ENCODE measurements at regions not wholly inside any gene's neighbourhood (a gene's known extent, or its start where the extent isn't known, plus 50 kb on each side); places are given as distances from the start of the nearest gene placed in this dataset.

DNA sequence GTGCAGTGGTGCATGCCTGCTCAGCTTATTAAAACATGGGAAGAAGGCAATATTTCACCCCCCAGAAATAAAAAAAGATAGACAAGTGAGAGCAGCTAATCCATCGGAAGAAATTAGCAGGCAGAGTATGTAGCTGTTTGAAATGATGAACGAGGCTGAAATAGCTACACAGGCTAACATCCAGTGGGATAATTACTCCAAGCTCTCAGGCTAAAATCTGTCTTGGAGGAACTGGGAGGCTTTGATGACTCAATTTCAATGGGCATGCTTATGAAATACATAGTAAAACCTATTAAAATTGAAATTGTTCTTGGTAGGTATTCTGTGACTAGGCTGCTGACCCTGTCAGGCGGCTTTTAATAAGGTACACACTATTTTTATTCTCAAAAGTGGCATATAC lies 84.1 kb upstream of the RRP15 start:
- H3K79me1 ChIP-seq (ENCODE audit: insufficient read depth, low read depth, low read length, poor library complexity, severe bottlenecking), result no peaks in the 10 kb centered on the region
- TF ChIP-seq, protein P1, sequence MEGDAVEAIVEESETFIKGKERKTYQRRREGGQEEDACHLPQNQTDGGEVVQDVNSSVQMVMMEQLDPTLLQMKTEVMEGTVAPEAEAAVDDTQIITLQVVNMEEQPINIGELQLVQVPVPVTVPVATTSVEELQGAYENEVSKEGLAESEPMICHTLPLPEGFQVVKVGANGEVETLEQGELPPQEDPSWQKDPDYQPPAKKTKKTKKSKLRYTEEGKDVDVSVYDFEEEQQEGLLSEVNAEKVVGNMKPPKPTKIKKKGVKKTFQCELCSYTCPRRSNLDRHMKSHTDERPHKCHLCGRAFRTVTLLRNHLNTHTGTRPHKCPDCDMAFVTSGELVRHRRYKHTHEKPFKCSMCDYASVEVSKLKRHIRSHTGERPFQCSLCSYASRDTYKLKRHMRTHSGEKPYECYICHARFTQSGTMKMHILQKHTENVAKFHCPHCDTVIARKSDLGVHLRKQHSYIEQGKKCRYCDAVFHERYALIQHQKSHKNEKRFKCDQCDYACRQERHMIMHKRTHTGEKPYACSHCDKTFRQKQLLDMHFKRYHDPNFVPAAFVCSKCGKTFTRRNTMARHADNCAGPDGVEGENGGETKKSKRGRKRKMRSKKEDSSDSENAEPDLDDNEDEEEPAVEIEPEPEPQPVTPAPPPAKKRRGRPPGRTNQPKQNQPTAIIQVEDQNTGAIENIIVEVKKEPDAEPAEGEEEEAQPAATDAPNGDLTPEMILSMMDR (conservative IDR thresholded peaks at IDR 0.05), result no peak

More for the DNA sequence above, 84.1 kb upstream of the RRP15 start:
- Histone ChIP-seq H2BK120ac (ENCODE audit: low read depth, low read length, poor library complexity, severe bottlenecking) (no peak overlapping the region), H4K5ac (ENCODE audit: insufficient read length, low read depth, low read length) (no peak overlapping the region), H3K4ac (ENCODE audit: low read depth, low read length) (no peak overlapping the region), H2AFZ (ENCODE audit: low read length) (no peak overlapping the region), H3K18ac (ENCODE audit: insufficient read length, low read depth, low read length) (no peak overlapping the region), H3K23ac (ENCODE audit: insufficient read length, low read depth, low read length) (no peak overlapping the region), H3K27me3 (ENCODE audit: insufficient read depth, low read length) (no peaks in the 10 kb centered on the region), H2BK20ac (ENCODE audit: low read depth, low read length, poor library complexity, severe bottlenecking) (no peak overlapping the region), H3K9me3 (ENCODE audit: control insufficient read depth, low read depth, low read length) (no peaks in the 10 kb centered on the region), H3K79me2 (ENCODE audit: insufficient read depth, low read length) (no peaks in the 10 kb centered on the region), H3K23me2 (ENCODE audit: insufficient read length, low read depth, low read length, poor library complexity, severe bottlenecking) (no peaks in the 10 kb centered on the region), H2BK12ac (ENCODE audit: insufficient read length, low read depth, low read length) (no peak overlapping the region), H3K4me1 (ENCODE audit: insufficient read depth, low read length) (no peaks in the 10 kb centered on the region), H3K9ac (ENCODE audit: extremely low read depth, insufficient read length, low read length) (no peak overlapping the region), H3K27ac (ENCODE audit: insufficient read length, low read depth, low read length) (no peak overlapping the region), H2BK15ac (ENCODE audit: low read depth, low read length) (no peak overlapping the region), H3K14ac (ENCODE audit: insufficient read depth, low read length) (no peak overlapping the region), H3T11ph (ENCODE audit: low read length) (no peak overlapping the region), H4K8ac (replicated peaks; ENCODE audit: insufficient read length, low read depth, low read length) (no peak overlapping the region), H2BK5ac (ENCODE audit: insufficient read length, low read length) (no peak overlapping the region), H3K56ac (ENCODE audit: insufficient read length, low read depth, low read length) (no peak overlapping the region), H2AK5ac (ENCODE audit: insufficient read length, low read length) (no peak overlapping the region), H4K91ac (ENCODE audit: insufficient read length, low read depth, low read length) (no peak overlapping the region), H4K20me1 (ENCODE audit: control insufficient read depth, insufficient read depth, insufficient read length) (no peaks in the 10 kb centered on the region), H3K4me2 (ENCODE audit: insufficient read depth, insufficient read length, low read length) (no peak overlapping the region)
- Mint-ChIP-seq H3K4me1 (peaks cover 0 to 4% of the 10 kb centered on the region in 2 experiments; a peak in 1 of 4 replicates), H3K9me3 (no peaks in the 10 kb centered on the region), H3K4me3 (no peak overlapping the region), H3K27me3 (ENCODE audit: low read depth) (peaks cover 2% of the 10 kb centered on the region; the same call in 1 of the 2 replicates), H3K27ac (peak overlapping the region in 1 of 3 experiments; percentile 3; a peak in 1 of 7 replicates), H3K36me3 (ENCODE audit: insufficient read depth in 1 of 3, low read depth in 3 of 3) (no peaks in the 10 kb centered on the region)
- WGBS (ENCODE audit: extremely low coverage, insufficient read length, low lambda C conversion rate), result no CpG with 5 or more reads among the region's 3 CpGs
- no peak for DNase-seq

Data from H9 (cell line).